ENCODE measurements at regions not wholly inside any gene's neighbourhood (a gene's known extent, or its start where the extent isn't known, plus 50 kb on each side); places are given as distances from the start of the nearest gene placed in this dataset.
A peak's percentile ranks its signal among the peaks of the same experiment; 100 is the strongest.

DNA sequence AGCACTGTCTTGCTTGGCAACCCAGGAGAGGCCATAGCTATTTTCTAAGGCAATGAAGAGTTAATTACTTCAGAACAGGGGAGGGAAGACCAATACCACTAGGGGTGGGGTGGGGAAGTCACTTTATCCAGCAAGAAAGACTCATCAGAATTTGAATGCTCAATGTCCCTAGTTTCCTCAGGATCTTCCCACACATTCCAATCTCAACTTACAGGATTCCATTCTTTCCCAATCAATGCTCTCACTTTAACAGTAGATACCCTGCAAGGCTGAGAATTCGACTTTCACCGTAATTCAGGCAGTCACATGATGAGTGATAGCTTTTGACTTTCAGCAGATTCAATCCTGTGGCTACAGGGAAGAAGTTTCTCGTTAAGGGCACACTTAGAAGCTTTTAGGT lies 526.6 kb upstream of the SEL1L start:
- H3K36me3 ChIP-seq (ENCODE audit: insufficient read depth, low read length): no peaks in the 10 kb centered on the region
- H3K9ac ChIP-seq (ENCODE audit: low read length): no peak overlapping the region
- H3K27me3 ChIP-seq (ENCODE audit: low read length): no peaks in the 10 kb centered on the region
- H3K27ac ChIP-seq (ENCODE audit: low read length): no peak overlapping the region
- H4K20me1 ChIP-seq (ENCODE audit: insufficient read depth, low read depth, low read length): no peaks in the 10 kb centered on the region
- H3K4me2 ChIP-seq (ENCODE audit: low read depth, low read length, poor library complexity, severe bottlenecking): no peak overlapping the region
- H3K9me3 ChIP-seq (ENCODE audit: low read length): peaks cover 23% of the 10 kb centered on the region
- H3K79me2 ChIP-seq (ENCODE audit: low read length): no peaks in the 10 kb centered on the region
- H3K4me3 ChIP-seq (ENCODE audit: low read length): no peak overlapping the region
- no peaks in the 10 kb centered on the region for H3K9me2 ChIP-seq (replicated peaks; ENCODE audit: insufficient read depth, low read length)
- H2AFZ ChIP-seq (ENCODE audit: low read length): no peak overlapping the region
- no peaks in the 10 kb centered on the region for H3K4me1 ChIP-seq (ENCODE audit: low read length)
- no peak for DNase-seq

DNA sequence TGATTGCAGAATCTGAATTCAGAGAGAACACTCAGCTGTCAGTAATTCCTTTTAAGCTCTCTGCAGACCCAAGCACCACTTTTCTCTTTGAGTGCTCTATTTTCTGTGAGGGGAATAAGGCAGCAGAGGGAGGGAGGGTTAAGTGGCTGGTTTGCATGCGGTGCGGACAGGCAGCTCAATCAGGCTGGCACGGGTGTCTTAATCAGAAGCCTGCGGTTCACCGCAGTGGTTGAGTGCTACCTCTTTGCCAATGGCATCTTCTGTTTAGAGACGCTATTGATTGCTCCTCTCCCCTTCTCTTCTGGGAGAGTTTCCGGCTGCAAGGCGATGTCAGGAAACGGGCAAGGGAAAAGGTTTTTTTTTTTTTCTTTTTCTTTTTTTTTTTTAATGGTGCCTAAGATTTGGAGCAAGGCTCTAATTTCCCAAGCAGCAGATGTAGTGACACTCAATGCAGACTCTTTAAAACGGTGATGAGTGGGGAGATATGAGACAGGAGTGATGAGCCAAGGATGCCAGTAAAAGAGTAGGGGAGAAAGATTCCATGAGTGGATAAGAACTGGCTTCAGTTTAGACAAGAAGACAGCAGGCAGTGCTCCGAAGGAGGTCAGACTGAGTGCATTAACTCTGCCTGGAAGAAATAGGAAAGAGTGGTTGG lies 533.7 kb upstream of the SEL1L start:
- no peak overlapping the region for H3K4me3 ChIP-seq (ENCODE audit: low read length)
- H4K20me1 ChIP-seq (ENCODE audit: insufficient read depth, low read depth, low read length): no peaks in the 10 kb centered on the region
- no peak overlapping the region for H3K27ac ChIP-seq (ENCODE audit: low read length)
- no peak overlapping the region for H3K4me2 ChIP-seq (ENCODE audit: low read depth, low read length, poor library complexity, severe bottlenecking)
- no peak overlapping the region for H2AFZ ChIP-seq (ENCODE audit: low read length)
- H3K9me3 ChIP-seq (ENCODE audit: low read length): peaks cover 30% of the 10 kb centered on the region
- DNase-seq: no peak
- no peaks in the 10 kb centered on the region for H3K4me1 ChIP-seq (ENCODE audit: low read length)
- H3K9ac ChIP-seq (ENCODE audit: low read length): no peak overlapping the region
- no peaks in the 10 kb centered on the region for H3K9me2 ChIP-seq (replicated peaks; ENCODE audit: insufficient read depth, low read length)
- H3K36me3 ChIP-seq (ENCODE audit: insufficient read depth, low read length): no peaks in the 10 kb centered on the region
- H3K79me2 ChIP-seq (ENCODE audit: low read length): no peaks in the 10 kb centered on the region
- H3K27me3 ChIP-seq (ENCODE audit: low read length): no peaks in the 10 kb centered on the region

DNA sequence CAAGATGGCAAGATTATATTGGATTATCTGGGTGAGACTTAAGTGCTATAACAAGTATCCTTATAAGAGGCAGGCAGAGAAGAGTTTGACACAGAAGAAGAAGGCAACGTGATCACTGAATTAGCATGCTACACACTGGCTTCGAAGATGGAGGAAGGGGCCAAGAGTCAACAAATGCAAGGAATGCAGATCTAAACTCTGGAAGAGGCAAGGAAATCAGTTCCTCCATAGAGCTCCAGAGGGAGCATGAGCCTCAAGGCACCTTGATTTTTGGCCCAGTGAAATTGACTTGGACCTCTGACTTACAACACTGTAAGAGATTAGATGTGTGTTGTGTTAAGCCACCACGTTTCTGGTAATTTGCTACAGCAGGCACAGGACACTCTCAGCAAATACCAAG lies 536.4 kb upstream of the SEL1L start:
- Histone ChIP-seq H3K36me3 (ENCODE audit: insufficient read depth, low read length) (no peaks in the 10 kb centered on the region), H2AFZ (ENCODE audit: low read length) (no peak overlapping the region), H3K4me3 (ENCODE audit: low read length) (no peak overlapping the region), H3K9me3 (ENCODE audit: low read length) (peaks cover 54% of the 10 kb centered on the region), H3K4me1 (ENCODE audit: low read length) (no peaks in the 10 kb centered on the region), H3K4me2 (ENCODE audit: low read depth, low read length, poor library complexity, severe bottlenecking) (no peak overlapping the region), H3K9ac (ENCODE audit: low read length) (no peak overlapping the region), H4K20me1 (ENCODE audit: insufficient read depth, low read depth, low read length) (no peaks in the 10 kb centered on the region), H3K79me2 (ENCODE audit: low read length) (no peaks in the 10 kb centered on the region), H3K9me2 (replicated peaks; ENCODE audit: insufficient read depth, low read length) (no peaks in the 10 kb centered on the region), H3K27me3 (ENCODE audit: low read length) (no peaks in the 10 kb centered on the region), H3K27ac (ENCODE audit: low read length) (no peak overlapping the region)
- no peak for DNase-seq

GRCh38 chr14:82070753-82071152 lies 537.1 kb upstream of the SEL1L start:
- H3K36me3 ChIP-seq (ENCODE audit: insufficient read depth, low read length): no peaks in the 10 kb centered on the region
- no peaks in the 10 kb centered on the region for H3K4me1 ChIP-seq (ENCODE audit: low read length)
- H3K27ac ChIP-seq (ENCODE audit: low read length): no peak overlapping the region
- H3K9ac ChIP-seq (ENCODE audit: low read length): no peak overlapping the region
- H3K9me2 ChIP-seq (replicated peaks; ENCODE audit: insufficient read depth, low read length): no peaks in the 10 kb centered on the region
- no peak for DNase-seq
- no peaks in the 10 kb centered on the region for H3K27me3 ChIP-seq (ENCODE audit: low read length)
- no peak overlapping the region for H2AFZ ChIP-seq (ENCODE audit: low read length)
- H3K4me3 ChIP-seq (ENCODE audit: low read length): no peak overlapping the region
- H3K4me2 ChIP-seq (ENCODE audit: low read depth, low read length, poor library complexity, severe bottlenecking): no peak overlapping the region
- peaks cover 58% of the 10 kb centered on the region for H3K9me3 ChIP-seq (ENCODE audit: low read length)
- no peaks in the 10 kb centered on the region for H3K79me2 ChIP-seq (ENCODE audit: low read length)
- H4K20me1 ChIP-seq (ENCODE audit: insufficient read depth, low read depth, low read length): no peaks in the 10 kb centered on the region

- H3K27me3 ChIP-seq (ENCODE audit: low read length): no peaks in the 10 kb centered on the region
- H3K4me3 ChIP-seq (ENCODE audit: low read length): no peak overlapping the region
- H2AFZ ChIP-seq (ENCODE audit: low read length): no peak overlapping the region
- no peaks in the 10 kb centered on the region for H3K79me2 ChIP-seq (ENCODE audit: low read length)
- H3K9me2 ChIP-seq (replicated peaks; ENCODE audit: insufficient read depth, low read length): no peaks in the 10 kb centered on the region
- no peaks in the 10 kb centered on the region for H3K4me1 ChIP-seq (ENCODE audit: low read length)
- no peak for DNase-seq
- no peak overlapping the region for H3K27ac ChIP-seq (ENCODE audit: low read length)
- H4K20me1 ChIP-seq (ENCODE audit: insufficient read depth, low read depth, low read length): no peaks in the 10 kb centered on the region
- peaks cover 61% of the 10 kb centered on the region for H3K9me3 ChIP-seq (ENCODE audit: low read length)
- H3K36me3 ChIP-seq (ENCODE audit: insufficient read depth, low read length): no peaks in the 10 kb centered on the region
- H3K9ac ChIP-seq (ENCODE audit: low read length): no peak overlapping the region
- no peak overlapping the region for H3K4me2 ChIP-seq (ENCODE audit: low read depth, low read length, poor library complexity, severe bottlenecking)
These were observed 539.9 kb upstream of the SEL1L start for GRCh38 chr14:82073547-82073946.

GRCh38 chr14:82075566-82075965 lies 541.9 kb upstream of the SEL1L start:
- H3K27ac ChIP-seq (ENCODE audit: low read length): no peak overlapping the region
- H3K9me2 ChIP-seq (replicated peaks; ENCODE audit: insufficient read depth, low read length): no peaks in the 10 kb centered on the region
- no peaks in the 10 kb centered on the region for H3K36me3 ChIP-seq (ENCODE audit: insufficient read depth, low read length)
- no peak overlapping the region for H2AFZ ChIP-seq (ENCODE audit: low read length)
- H3K27me3 ChIP-seq (ENCODE audit: low read length): no peaks in the 10 kb centered on the region
- H4K20me1 ChIP-seq (ENCODE audit: insufficient read depth, low read depth, low read length): no peaks in the 10 kb centered on the region
- H3K79me2 ChIP-seq (ENCODE audit: low read length): no peaks in the 10 kb centered on the region
- no peaks in the 10 kb centered on the region for H3K4me1 ChIP-seq (ENCODE audit: low read length)
- H3K9ac ChIP-seq (ENCODE audit: low read length): no peak overlapping the region
- peaks cover 66% of the 10 kb centered on the region for H3K9me3 ChIP-seq (ENCODE audit: low read length)
- no peak overlapping the region for H3K4me2 ChIP-seq (ENCODE audit: low read depth, low read length, poor library complexity, severe bottlenecking)
- DNase-seq: peak; percentile 66
- no peak overlapping the region for H3K4me3 ChIP-seq (ENCODE audit: low read length)

GRCh38 chr14:82079553-82079952 lies 545.9 kb upstream of the SEL1L start:
- Histone ChIP-seq H2AFZ (ENCODE audit: low read length) (no peak overlapping the region), H3K36me3 (ENCODE audit: insufficient read depth, low read length) (no peaks in the 10 kb centered on the region)

DNA sequence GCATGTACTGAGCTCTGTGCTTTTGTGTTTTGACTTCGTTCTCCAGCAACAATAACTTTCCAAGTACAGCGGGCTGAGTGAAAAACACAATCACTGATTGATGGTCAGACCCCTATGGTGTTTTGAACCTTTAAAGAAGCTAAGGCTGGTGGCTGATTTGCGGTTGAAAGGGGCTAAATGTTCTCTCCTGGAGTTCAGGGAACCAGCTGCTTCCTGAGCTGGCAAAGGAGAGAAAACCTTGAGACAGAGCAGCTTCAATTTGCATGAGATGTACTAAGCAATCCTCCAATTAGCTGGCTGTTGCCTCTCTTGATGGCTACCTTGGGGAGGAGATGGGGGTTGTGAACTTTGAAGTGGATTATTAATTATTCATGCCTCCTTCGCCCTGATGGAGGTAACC lies 546.7 kb upstream of the SEL1L start:
- H3K4me3 ChIP-seq (ENCODE audit: low read length): no peak overlapping the region
- H3K9me3 ChIP-seq (ENCODE audit: low read length): peaks cover 42% of the 10 kb centered on the region
- no peak overlapping the region for H3K27ac ChIP-seq (ENCODE audit: low read length)
- H4K20me1 ChIP-seq (ENCODE audit: insufficient read depth, low read depth, low read length): no peaks in the 10 kb centered on the region
- H3K4me1 ChIP-seq (ENCODE audit: low read length): no peaks in the 10 kb centered on the region
- no peaks in the 10 kb centered on the region for H3K9me2 ChIP-seq (replicated peaks; ENCODE audit: insufficient read depth, low read length)
- no peaks in the 10 kb centered on the region for H3K27me3 ChIP-seq (ENCODE audit: low read length)
- H3K4me2 ChIP-seq (ENCODE audit: low read depth, low read length, poor library complexity, severe bottlenecking): no peak overlapping the region
- no peak for DNase-seq
- H3K9ac ChIP-seq (ENCODE audit: low read length): no peak overlapping the region
- no peaks in the 10 kb centered on the region for H3K79me2 ChIP-seq (ENCODE audit: low read length)
- no peaks in the 10 kb centered on the region for H3K36me3 ChIP-seq (ENCODE audit: insufficient read depth, low read length)
- H2AFZ ChIP-seq (ENCODE audit: low read length): no peak overlapping the region

More at GRCh38 chr14:82079553-82079952, 545.9 kb upstream of the SEL1L start:
- Histone ChIP-seq H3K79me2 (ENCODE audit: low read length) (no peaks in the 10 kb centered on the region), H3K27me3 (ENCODE audit: low read length) (no peaks in the 10 kb centered on the region), H3K4me1 (ENCODE audit: low read length) (no peaks in the 10 kb centered on the region), H3K9me2 (replicated peaks; ENCODE audit: insufficient read depth, low read length) (no peaks in the 10 kb centered on the region), H3K27ac (ENCODE audit: low read length) (no peak overlapping the region), H3K4me2 (ENCODE audit: low read depth, low read length, poor library complexity, severe bottlenecking) (no peak overlapping the region), H4K20me1 (ENCODE audit: insufficient read depth, low read depth, low read length) (no peaks in the 10 kb centered on the region), H3K4me3 (ENCODE audit: low read length) (no peak overlapping the region), H3K9ac (ENCODE audit: low read length) (no peak overlapping the region), H3K9me3 (ENCODE audit: low read length) (peaks cover 42% of the 10 kb centered on the region)
- no peak for DNase-seq

DNA sequence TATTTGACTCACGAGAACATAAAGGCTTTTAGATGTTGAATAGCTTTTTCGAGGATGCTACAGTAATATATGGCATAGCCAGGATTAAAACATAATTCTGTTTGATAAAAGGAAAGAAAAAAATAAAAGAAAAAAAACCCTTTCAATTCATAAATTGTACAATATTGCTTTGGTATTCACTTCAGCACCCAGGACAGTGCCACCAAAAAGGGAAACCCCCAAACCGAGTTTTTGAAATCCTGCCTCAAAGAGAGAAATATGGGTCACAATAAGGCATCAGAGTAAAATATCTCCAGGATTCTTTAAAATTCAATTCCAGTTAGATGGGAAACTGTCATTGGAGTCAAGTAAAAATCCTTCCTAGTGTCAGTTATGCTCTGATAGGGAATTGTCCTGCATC lies 551.2 kb upstream of the SEL1L start:
- Histone ChIP-seq H3K9me2 (replicated peaks; ENCODE audit: insufficient read depth, low read length) (no peaks in the 10 kb centered on the region), H4K20me1 (ENCODE audit: insufficient read depth, low read depth, low read length) (no peaks in the 10 kb centered on the region), H3K4me1 (ENCODE audit: low read length) (no peaks in the 10 kb centered on the region), H3K9ac (ENCODE audit: low read length) (no peak overlapping the region), H2AFZ (ENCODE audit: low read length) (no peak overlapping the region), H3K4me3 (ENCODE audit: low read length) (no peak overlapping the region), H3K79me2 (ENCODE audit: low read length) (no peaks in the 10 kb centered on the region), H3K36me3 (ENCODE audit: insufficient read depth, low read length) (no peaks in the 10 kb centered on the region), H3K27ac (ENCODE audit: low read length) (no peak overlapping the region), H3K4me2 (ENCODE audit: low read depth, low read length, poor library complexity, severe bottlenecking) (no peak overlapping the region), H3K9me3 (ENCODE audit: low read length) (peaks cover 31% of the 10 kb centered on the region), H3K27me3 (ENCODE audit: low read length) (no peaks in the 10 kb centered on the region)
- no peak for DNase-seq
